GM13977 (cell line): ENCODE measurements at regions not wholly inside any gene's neighbourhood (a gene's known extent, or its start where the extent isn't known, plus 50 kb on each side); places are given as distances from the start of the nearest gene placed in this dataset.
A peak's percentile ranks its signal among the peaks of the same experiment; 100 is the strongest.
"Not testable (repeated sequence)": the region's sequence is repeated elsewhere in the genome, so short reads cannot be mapped to it uniquely, and the experiment has no call there.

Experiments
- DNase-seq: peaks from one replicate; pipeline ENCODE4 v3.0.0; 2012; ENCODE audit warnings: low spot score
- in situ Hi-C: fragments of 300-500 bp; cut with MboI; formaldehyde crosslinking; loops from one replicate; pipeline ENCODE4 v1.12.0; 2022; ENCODE audit warnings: low sequenced_read_pairs, low pct_unique_long_range_greater_than_20kb, mixed read lengths, inconsistent platforms; ENCODE audit not compliant: unreplicated experiment
- TF ChIP-seq, protein P1 (sequence below): IDR thresholded peaks from 2 replicates; pipeline ENCODE4 v1.5.1; 2012; ENCODE audit warnings: mild to moderate bottlenecking, control low read depth; ENCODE audit not compliant: insufficient read depth; ENCODE audit errors: extremely low read depth, missing control alignments

- in situ Hi-C loops, result loop anchor here (25.0 kb wide), 2 partner anchors 263 to 1087 kb away; partner anchors contain the start of genes CENPL and DARS2
- peak; percentile 23 for DNase-seq
- TF ChIP-seq, protein P1, sequence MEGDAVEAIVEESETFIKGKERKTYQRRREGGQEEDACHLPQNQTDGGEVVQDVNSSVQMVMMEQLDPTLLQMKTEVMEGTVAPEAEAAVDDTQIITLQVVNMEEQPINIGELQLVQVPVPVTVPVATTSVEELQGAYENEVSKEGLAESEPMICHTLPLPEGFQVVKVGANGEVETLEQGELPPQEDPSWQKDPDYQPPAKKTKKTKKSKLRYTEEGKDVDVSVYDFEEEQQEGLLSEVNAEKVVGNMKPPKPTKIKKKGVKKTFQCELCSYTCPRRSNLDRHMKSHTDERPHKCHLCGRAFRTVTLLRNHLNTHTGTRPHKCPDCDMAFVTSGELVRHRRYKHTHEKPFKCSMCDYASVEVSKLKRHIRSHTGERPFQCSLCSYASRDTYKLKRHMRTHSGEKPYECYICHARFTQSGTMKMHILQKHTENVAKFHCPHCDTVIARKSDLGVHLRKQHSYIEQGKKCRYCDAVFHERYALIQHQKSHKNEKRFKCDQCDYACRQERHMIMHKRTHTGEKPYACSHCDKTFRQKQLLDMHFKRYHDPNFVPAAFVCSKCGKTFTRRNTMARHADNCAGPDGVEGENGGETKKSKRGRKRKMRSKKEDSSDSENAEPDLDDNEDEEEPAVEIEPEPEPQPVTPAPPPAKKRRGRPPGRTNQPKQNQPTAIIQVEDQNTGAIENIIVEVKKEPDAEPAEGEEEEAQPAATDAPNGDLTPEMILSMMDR, result no peak
Measured at GRCh38 chr1:172724765-172725613, 66.1 kb downstream of the FASLG start.

GRCh38 chr1:172726740-172727139 is 67.8 kb downstream of the FASLG start:
- in situ Hi-C loops, result loop anchor here (25.0 kb wide), 1 partner anchor 1086 kb away; the partner anchor contains the start of genes CENPL and DARS2
- TF ChIP-seq, protein P1, result no peak
- no peak for DNase-seq

GRCh38 chr1:172727275-172727857 is 68.5 kb downstream of the FASLG start:
- no peak for DNase-seq
- TF ChIP-seq, protein P1, result no peak
- in situ Hi-C loops, result loop anchor here (25.0 kb wide), 1 partner anchor 1085 kb away; the partner anchor contains the start of genes CENPL and DARS2

DNA sequence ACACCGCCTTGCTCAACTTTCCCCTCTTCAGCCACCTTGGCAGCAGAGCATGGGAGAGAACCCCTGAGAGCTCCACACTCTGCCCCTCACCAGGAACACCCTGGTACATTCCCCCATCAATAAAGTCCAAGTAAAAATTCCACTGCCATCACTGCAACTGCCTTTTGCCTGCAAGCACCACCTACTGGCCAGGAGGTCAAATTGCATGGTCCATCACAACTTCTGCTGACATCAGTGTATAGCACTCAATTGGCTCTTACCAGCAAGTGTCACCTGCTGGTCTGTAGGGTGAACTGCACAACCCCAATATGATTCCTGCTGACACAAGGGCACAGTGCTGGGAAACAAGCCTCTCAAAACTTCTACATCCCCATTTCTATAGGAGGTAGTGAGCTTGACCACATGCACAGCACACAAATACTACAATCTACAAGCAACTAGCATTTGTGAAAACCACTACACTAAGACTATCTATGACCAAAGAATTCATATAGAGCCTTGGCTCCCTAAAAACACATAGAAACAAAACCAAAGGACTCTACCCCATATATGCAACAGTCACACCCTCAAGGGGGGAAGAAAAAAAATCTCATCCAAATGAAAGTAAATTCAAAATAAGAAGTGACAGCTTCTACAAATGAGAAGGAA is 69.2 kb downstream of the FASLG start:
- in situ Hi-C loops, result loop anchor here (25.0 kb wide), 1 partner anchor 1084 kb away; the partner anchor contains the start of genes CENPL and DARS2
- DNase-seq, result no peak
- TF ChIP-seq, protein P1, result peak; percentile 58

DNA sequence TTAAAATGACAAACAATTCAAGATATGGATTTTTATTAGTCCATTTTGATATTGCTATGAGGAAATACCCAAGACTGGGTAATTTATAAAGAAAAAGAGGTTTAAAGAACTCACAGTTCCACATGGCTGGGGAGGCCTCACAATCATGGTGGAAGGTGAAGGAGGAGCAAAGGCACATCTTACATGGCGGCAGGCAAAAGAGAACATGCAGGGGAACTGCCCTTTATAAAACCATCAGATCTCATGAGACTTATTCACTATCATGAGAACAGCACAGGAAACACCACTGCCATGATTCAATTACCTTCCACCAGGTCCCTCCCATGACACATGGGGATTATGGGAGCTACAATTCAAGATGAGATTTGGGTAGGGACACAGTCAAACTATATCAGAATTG is 69.8 kb downstream of the FASLG start:
- in situ Hi-C loops, result loop anchor here (25.0 kb wide), 1 partner anchor 1084 kb away; the partner anchor contains the start of genes CENPL and DARS2
- DNase-seq, result not testable (repeated sequence)

- TF ChIP-seq, protein P1, result no peak
- DNase-seq, result no peak
- in situ Hi-C loops, result loop anchor here (25.0 kb wide), 1 partner anchor 1080 kb away; the partner anchor contains the start of genes CENPL and DARS2
Measured at GRCh38 chr1:172732427-172732826, 73.5 kb downstream of the FASLG start.

GRCh38 chr1:172733815-172734214 is 74.9 kb downstream of the FASLG start:
- TF ChIP-seq, protein P1, result no peak
- in situ Hi-C loops, result loop anchor here (25.0 kb wide), 1 partner anchor 1078 kb away; the partner anchor contains the start of genes CENPL and DARS2
- no peak for DNase-seq
